Testis (tissue), 2 donors: ENCODE measurements at regions not wholly inside any gene's neighbourhood (a gene's known extent, or its start where the extent isn't known, plus 50 kb on each side); places are given as distances from the start of the nearest gene placed in this dataset.

ENCODE experiments used
- CTCF ChIP-seq, 3 experiments: fragments of 450-650 bp in 2 of 3; fragments of 200-600 bp in 1 of 3; sonication (generic) in 1 of 3; IDR thresholded peaks; one replicate each; pipeline ENCODE4 v1.5.1; 2016 to 2019; ENCODE audit warnings: antibody characterized with exemption in 3 of 3, mild to moderate bottlenecking in 2 of 3, moderate library complexity in 1 of 3
- POLR2A ChIP-seq: fragments of 450-650 bp; IDR thresholded peaks from one replicate; pipeline ENCODE4 v1.6.1; 2017; ENCODE audit warnings: antibody characterized with exemption, mild to moderate bottlenecking, moderate library complexity

GRCh38 chr16:88192601-88193000, 190.2 kb upstream of the ZNF469 start:
- TF ChIP-seq CTCF (IDR thresholded peaks at IDR 0.05) (no peak), POLR2A (no peak)
